ENCODE measurements at regions not wholly inside any gene's neighbourhood (a gene's known extent, or its start where the extent isn't known, plus 50 kb on each side); places are given as distances from the start of the nearest gene placed in this dataset.

- TF ChIP-seq CTBP1 (IDR thresholded peaks at IDR 0.05; ENCODE audit: borderline replicate concordance): no peak
- TF ChIP-seq NFRKB (IDR thresholded peaks at IDR 0.05): no peak
- no peak for TF ChIP-seq PKNOX1 (IDR thresholded peaks at IDR 0.05)
- no peak for TF ChIP-seq FOXM1 (IDR thresholded peaks at IDR 0.05; ENCODE audit: borderline replicate concordance)
- TF ChIP-seq ARNT (IDR thresholded peaks at IDR 0.05): no peak
- TF ChIP-seq SP1 (IDR thresholded peaks at IDR 0.05): no peak
These were observed 186.4 kb upstream of the NANOGP8 start for GRCh38 chr15:35271371-35272043.

Data from HEK293T (cell line).